ENCODE measurements at regions not wholly inside any gene's neighbourhood (a gene's known extent, or its start where the extent isn't known, plus 50 kb on each side); places are given as distances from the start of the nearest gene placed in this dataset.

DNA sequence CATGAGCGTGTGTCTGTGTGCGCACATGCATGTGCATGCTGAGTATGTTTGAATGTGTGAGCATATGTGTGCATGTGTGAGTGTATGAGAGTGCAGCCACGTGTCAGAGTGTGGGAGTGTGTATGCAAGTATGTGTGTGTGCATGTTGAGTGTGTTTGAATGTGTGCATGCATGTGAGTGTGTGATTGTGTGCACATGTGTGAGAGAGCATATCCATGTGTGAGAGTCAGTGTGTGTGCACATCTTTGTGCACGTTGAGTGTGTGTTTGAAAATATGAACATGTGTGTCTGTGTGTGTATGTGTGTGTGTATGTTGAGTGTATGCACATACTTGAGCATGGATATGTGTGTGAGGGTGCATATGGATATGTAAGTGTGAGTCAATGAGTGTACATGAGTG is 730.8 kb downstream of the VRK1 start:
- TF ChIP-seq CTCF (IDR thresholded peaks at IDR 0.05), result no peak
- TF ChIP-seq POLR2A (IDR thresholded peaks at IDR 0.05), result no peak
